Fibroblast of mammary gland (primary cell): ENCODE measurements at regions not wholly inside any gene's neighbourhood (a gene's known extent, or its start where the extent isn't known, plus 50 kb on each side); places are given as distances from the start of the nearest gene placed in this dataset.

Source experiments
- DNase-seq: peaks from one replicate; pipeline ENCODE4 v3.0.0-alpha.2; 2010; ENCODE audit warnings: low read depth
- H3K4me3 ChIP-seq: 2 replicates; pipeline ENCODE4 v1.5.1; 2011; ENCODE audit warnings: low read depth, mild to moderate bottlenecking, low read length, moderate library complexity; ENCODE audit not compliant: control insufficient read depth
- TF ChIP-seq, protein P1 (sequence below): conservative IDR thresholded peaks from 2 replicates; pipeline ENCODE4 v1.5.1; 2011; ENCODE audit warnings: low read depth, low read length, inconsistent platforms; ENCODE audit not compliant: control insufficient read depth, insufficient read depth

DNA sequence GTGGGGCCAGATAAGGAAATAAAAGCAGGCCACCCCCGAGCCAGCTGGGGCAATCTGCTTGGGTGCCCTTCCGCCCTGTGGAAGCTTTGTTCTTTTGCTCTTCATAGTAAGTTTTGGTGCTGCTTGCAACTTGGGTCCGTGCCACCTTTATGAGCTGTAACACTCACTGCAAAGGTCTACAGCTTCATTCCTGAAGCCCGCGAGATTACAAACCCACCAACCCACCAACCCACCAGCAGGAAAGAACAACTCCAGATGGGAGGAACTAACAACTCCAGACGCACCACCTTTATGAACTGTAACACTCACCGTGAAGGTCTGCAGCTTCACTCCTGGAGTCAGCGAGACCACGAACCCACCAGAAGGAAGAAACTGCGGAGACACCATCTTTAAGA is 84.2 kb upstream of the ARRDC4 start:
- TF ChIP-seq, protein P1, sequence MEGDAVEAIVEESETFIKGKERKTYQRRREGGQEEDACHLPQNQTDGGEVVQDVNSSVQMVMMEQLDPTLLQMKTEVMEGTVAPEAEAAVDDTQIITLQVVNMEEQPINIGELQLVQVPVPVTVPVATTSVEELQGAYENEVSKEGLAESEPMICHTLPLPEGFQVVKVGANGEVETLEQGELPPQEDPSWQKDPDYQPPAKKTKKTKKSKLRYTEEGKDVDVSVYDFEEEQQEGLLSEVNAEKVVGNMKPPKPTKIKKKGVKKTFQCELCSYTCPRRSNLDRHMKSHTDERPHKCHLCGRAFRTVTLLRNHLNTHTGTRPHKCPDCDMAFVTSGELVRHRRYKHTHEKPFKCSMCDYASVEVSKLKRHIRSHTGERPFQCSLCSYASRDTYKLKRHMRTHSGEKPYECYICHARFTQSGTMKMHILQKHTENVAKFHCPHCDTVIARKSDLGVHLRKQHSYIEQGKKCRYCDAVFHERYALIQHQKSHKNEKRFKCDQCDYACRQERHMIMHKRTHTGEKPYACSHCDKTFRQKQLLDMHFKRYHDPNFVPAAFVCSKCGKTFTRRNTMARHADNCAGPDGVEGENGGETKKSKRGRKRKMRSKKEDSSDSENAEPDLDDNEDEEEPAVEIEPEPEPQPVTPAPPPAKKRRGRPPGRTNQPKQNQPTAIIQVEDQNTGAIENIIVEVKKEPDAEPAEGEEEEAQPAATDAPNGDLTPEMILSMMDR, result no peak
- no peak overlapping the region for H3K4me3 ChIP-seq
- no peak for DNase-seq

DNA sequence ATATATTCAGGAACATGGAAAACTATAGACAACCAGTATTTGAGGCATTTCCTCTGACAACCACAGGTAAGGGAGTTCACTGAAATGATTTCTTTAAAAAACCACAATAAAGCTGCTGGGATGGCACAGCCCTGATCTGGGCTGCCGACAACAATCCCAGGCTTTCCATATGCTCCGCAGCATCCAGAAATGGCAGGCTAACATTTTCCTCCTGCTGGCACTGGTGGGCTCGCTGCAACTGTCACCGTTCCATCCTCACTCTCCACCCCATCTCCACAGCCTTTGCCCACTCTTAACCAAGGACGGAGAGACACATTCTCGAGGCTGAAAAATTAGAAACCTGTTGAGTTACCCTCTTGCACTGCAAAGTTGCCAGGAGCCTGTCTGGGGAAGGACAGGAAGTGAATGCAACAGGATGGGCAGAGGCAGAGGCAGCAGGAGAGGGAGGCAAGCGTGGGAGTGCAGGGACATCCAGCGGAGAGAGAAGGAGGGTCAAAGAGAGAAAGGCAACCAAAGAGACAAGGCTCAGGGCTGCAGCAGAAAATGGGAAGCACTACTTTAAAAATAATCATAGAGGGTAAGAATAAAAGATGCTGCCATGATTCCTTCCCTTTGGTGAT is 79.0 kb upstream of the ARRDC4 start:
- TF ChIP-seq, protein P1, result no peak
- H3K4me3 ChIP-seq, result no peak overlapping the region

DNA sequence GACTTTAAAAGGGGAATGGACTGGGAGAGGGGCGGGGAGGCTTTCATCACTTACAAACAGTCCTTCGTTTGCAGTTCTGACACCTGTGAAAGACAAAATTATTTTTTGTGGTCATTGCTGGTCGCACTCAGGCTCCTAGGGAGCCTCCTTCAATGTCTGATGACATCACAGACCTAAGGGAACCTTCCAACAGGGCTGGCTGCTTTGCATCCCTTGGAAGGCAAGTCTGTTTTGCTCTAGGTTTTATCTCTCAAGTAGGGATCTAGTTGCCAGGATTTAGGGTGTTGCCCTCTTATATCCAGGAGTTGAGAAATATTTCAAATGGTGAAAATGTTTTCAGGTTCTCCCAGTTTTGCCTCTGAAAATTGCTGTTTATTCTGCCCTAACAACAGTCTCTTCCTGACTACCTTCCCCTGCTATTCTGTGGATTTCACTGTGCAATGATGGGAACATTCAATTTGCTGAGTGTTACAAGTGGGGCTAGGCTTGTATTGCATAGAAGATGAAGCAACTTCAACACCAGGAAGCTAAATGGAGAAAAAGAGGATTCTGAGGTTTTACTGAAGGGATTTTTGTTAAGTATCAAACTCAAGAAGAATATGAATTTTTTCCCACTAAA is 75.9 kb upstream of the ARRDC4 start:
- TF ChIP-seq, protein P1, result no peak
- H3K4me3 ChIP-seq, result no peak overlapping the region
- DNase-seq, result no peak

More for the DNA sequence above, 79.0 kb upstream of the ARRDC4 start:
- no peak for DNase-seq

DNA sequence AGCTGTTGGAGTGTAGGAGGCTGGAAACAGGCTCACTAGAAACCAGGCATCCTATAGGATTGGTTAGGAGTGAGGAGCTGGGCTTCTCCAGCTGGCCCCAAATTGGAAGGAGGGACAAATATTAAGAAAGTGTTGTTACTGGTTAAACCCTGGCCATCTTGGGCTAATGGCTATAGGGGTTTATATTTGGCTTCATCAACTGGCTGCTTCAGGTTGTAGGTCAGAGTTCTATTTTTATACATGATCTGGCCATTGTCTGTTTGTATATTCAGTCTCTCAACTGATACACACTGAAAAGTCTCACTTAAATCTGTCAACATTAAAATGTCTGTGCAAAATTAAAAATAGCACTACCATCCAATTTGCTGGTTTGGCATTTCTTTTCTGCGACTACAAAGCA is 70.2 kb upstream of the ARRDC4 start:
- TF ChIP-seq, protein P1, result no peak
- DNase-seq, result no peak
- no peak overlapping the region for H3K4me3 ChIP-seq

DNA sequence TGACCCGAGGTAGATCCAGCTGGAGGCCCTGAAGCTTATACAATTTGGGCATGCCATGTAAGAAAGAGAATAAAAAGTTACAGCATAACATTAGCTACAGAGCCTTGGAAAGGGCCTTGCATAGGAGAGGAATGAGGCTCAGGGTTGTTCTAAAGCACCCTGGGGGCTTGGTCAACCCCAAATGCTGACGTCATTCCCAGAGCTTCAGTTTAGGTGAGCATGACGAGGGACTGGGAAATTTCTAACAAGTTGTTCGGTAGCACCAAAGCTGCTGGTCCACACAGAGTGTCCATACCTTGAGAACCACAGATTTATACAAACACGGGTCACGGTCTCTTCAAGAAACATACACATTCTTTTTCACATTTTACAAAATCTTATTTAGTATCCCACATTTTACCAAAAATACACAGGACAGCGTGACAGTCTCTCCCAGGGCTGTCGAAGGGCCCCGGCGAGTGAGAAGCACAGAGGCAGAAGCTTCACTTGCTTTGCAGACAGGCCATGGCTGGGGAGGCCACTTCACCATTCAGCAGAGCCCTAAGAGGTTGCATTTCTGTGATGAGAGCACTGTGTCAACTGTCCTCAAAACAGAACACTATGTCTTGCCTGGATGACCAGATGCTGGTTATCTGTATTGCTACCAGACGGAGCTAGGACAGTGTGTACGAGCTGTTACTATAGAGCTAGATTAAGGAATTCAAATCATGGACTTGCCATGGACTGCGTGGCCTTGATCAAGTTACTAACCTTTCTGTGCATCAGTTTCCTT is 68.2 kb upstream of the ARRDC4 start:
- TF ChIP-seq, protein P1, result no peak
- H3K4me3 ChIP-seq, result no peak overlapping the region
- no peak for DNase-seq

DNA sequence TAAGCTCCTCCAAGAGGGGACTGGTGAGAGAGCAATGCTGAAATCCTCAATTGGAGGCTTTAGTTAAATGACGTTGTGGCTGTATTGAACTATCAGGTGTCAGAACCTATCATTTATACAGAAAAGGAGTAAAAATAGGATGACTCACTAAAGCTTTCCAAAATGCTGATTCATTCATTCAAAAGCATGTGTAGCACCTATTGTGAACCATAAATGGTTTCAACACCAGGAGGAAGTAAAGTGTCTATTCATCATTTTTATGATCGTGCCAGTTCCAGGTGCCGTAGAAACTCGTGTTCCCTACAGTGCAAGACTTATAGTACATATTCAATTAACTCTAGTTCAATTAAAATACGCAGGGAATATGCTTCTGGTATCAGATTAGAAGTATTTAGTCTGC is 66.5 kb upstream of the ARRDC4 start:
- no peak for DNase-seq
- no peak overlapping the region for H3K4me3 ChIP-seq
- TF ChIP-seq, protein P1, result no peak
